HCT116 (cell line): ENCODE measurements at regions not wholly inside any gene's neighbourhood (a gene's known extent, or its start where the extent isn't known, plus 50 kb on each side); places are given as distances from the start of the nearest gene placed in this dataset.

Experiments
- ATAC-seq: fragments of 200-7000 bp; cut with Tn5 transposase; 2 replicates; pipeline ENCODE4 v1.9.1; 2020; ENCODE audit warnings: mild to moderate bottlenecking, moderate library complexity
- BruUV-seq: library from RNA; stranded (reverse); fragments of 400-500 nt; replicated peaks from 2 replicates; lab custom pipeline; 2021; lab: Mats Ljungman, UMichigan
- CTCF ChIA-PET: fragments of 300-600 bp; sonication (Branson Sonifier 250); formaldehyde crosslinking; loops from one replicate; lab custom pipeline; 2021; ENCODE audit warnings: antibody characterized with exemption; lab: Charles Lee
- POLR2A ChIA-PET: fragments of 300-600, 350-600 bp; sonication (Branson Sonifier 250); formaldehyde crosslinking; loops from one replicate; lab custom pipeline; 2021; ENCODE audit warnings: antibody characterized with exemption; lab: Charles Lee
- RAD21 ChIA-PET, 2 experiments: fragments of 300-600 bp; sonication (Branson Sonifier 250); formaldehyde crosslinking; loops; one replicate each; lab custom pipeline; 2023; ENCODE audit warnings: low total read pairs in 2 of 2; ENCODE audit not compliant: uncharacterized antibody in 2 of 2, unreplicated experiment in 2 of 2, low non-redundant PET in 1 of 2; lab: Charles Lee
- DNase-seq: peaks from one replicate; pipeline ENCODE4 v3.0.0-alpha.2; 2010; ENCODE audit warnings: low read depth, low spot score
- H2AFZ ChIP-seq: fragments of 200-600 bp; shearing (Covaris generic), sonication (generic); 2 replicates; pipeline ENCODE4 v1.6.1; 2017; ENCODE audit warnings: low read depth, mixed run types, mixed read lengths, antibody characterized with exemption, low read length; ENCODE audit not compliant: poor library complexity, severe bottlenecking
- H3K27ac ChIP-seq: 2 replicates; pipeline ENCODE4 v1.5.1; 2012; ENCODE audit warnings: low read depth, low read length
- H3K27me3 ChIP-seq: fragments of 200-600 bp; sonication (generic); 2 replicates; pipeline ENCODE4 v1.6.1; 2016; ENCODE audit warnings: mixed run types, low read length, mixed read lengths; ENCODE audit not compliant: insufficient read depth
- H3K36me3 ChIP-seq, 2 experiments: fragments of 200-500 bp in 1 of 2; fragments of 200-600 bp in 1 of 2; sonication (Bioruptor generic) in 1 of 2; sonication (generic) in 1 of 2; 2 replicates each; pipeline versions ENCODE4 v1.5.1 to v1.6.1; 2014 to 2016; ENCODE audit warnings: low read length in 2 of 2, inconsistent platforms in 1 of 2, mixed read lengths in 1 of 2, mixed run types in 1 of 2; ENCODE audit not compliant: insufficient read depth in 2 of 2, control insufficient read depth in 1 of 2
- H3K4me1 ChIP-seq, 2 experiments: fragments of 200-600 bp in 1 of 2; sonication (generic) in 1 of 2; 2 replicates each; pipeline versions ENCODE4 v1.5.1 to v1.6.1; 2012 to 2017; ENCODE audit warnings: low read length in 2 of 2, inconsistent platforms in 1 of 2, mild to moderate bottlenecking in 1 of 2, mixed read lengths in 1 of 2, mixed run types in 1 of 2, moderate library complexity in 1 of 2; ENCODE audit not compliant: insufficient read depth in 2 of 2, control insufficient read depth in 1 of 2
- H3K4me2 ChIP-seq: fragments of 200-600 bp; sonication (generic); 2 replicates; pipeline ENCODE4 v1.6.1; 2017; ENCODE audit warnings: mixed run types, low read length, mixed read lengths
- H3K4me3 ChIP-seq, 2 experiments: fragments of 200-600 bp in 1 of 2; sonication (generic) in 1 of 2; replicated peaks in 1 of 2; 2 replicates each; pipeline ENCODE4 v1.5.1; 2011 to 2016; ENCODE audit warnings: low read length in 2 of 2, control low read depth in 1 of 2, low read depth in 1 of 2, mild to moderate bottlenecking in 1 of 2, mixed read lengths in 1 of 2, mixed run types in 1 of 2
- H3K79me2 ChIP-seq: fragments of 200-600 bp; sonication (generic); 2 replicates; pipeline ENCODE4 v1.6.1; 2017; ENCODE audit warnings: mild to moderate bottlenecking, mixed run types, low read length, moderate library complexity, mixed read lengths; ENCODE audit not compliant: insufficient read depth
- H3K9ac ChIP-seq: fragments of 200-600 bp; sonication (generic); 2 replicates; pipeline ENCODE4 v1.6.1; 2016; ENCODE audit warnings: low read length, mixed read lengths
- H3K9me2 ChIP-seq: fragments of 200-600 bp; sonication (generic), shearing (Covaris generic); 2 replicates; pipeline ENCODE4 v1.6.1; 2017; ENCODE audit warnings: mixed run types, mild to moderate bottlenecking, moderate library complexity; ENCODE audit not compliant: insufficient read depth
- H3K9me3 ChIP-seq, 2 experiments: fragments of 200-500 bp in 1 of 2; fragments of 200-600 bp in 1 of 2; sonication (Bioruptor generic) in 1 of 2; sonication (generic) in 1 of 2; 2 replicates each; pipeline ENCODE4 v1.6.1; 2014 to 2017; ENCODE audit warnings: low read length in 2 of 2, mixed read lengths in 2 of 2, inconsistent platforms in 1 of 2, low read depth in 1 of 2, mild to moderate bottlenecking in 1 of 2, mixed run types in 1 of 2, moderate library complexity in 1 of 2; ENCODE audit not compliant: control insufficient read depth in 1 of 2, insufficient read depth in 1 of 2
- H4K20me1 ChIP-seq: fragments of 200-600 bp; sonication (generic), shearing (Covaris generic); 2 replicates; pipeline ENCODE4 v1.6.1; 2017; ENCODE audit warnings: mixed run types, mild to moderate bottlenecking, moderate library complexity; ENCODE audit not compliant: insufficient read depth
- CBX3 ChIP-seq: IDR thresholded peaks from 2 replicates; pipeline ENCODE4 v1.6.1; 2012; ENCODE audit warnings: low read depth
- CEBPB ChIP-seq: IDR thresholded peaks from 2 replicates; pipeline ENCODE4 v1.6.1; 2012; ENCODE audit warnings: low read depth
- EGR1 ChIP-seq: IDR thresholded peaks from 2 replicates; pipeline ENCODE4 v1.6.1; 2012; ENCODE audit warnings: low read depth
- ELF1 ChIP-seq: IDR thresholded peaks from 2 replicates; pipeline ENCODE4 v1.6.1; 2012; ENCODE audit warnings: low read depth, borderline replicate concordance
- EZH2 ChIP-seq: fragments of 200-600 bp; sonication (generic); IDR thresholded peaks from 2 replicates; pipeline ENCODE4 v1.6.1; 2017; ENCODE audit warnings: antibody characterized with exemption, mixed run types
- EZH2phosphoT487 ChIP-seq: fragments of 200-600 bp; IDR thresholded peaks from 2 replicates; pipeline ENCODE4 v1.6.1; 2018; ENCODE audit warnings: antibody characterized with exemption, borderline replicate concordance
- FOSL1 ChIP-seq: IDR thresholded peaks from 2 replicates; pipeline ENCODE4 v1.6.1; 2012; ENCODE audit warnings: low read depth
- JUND ChIP-seq: IDR thresholded peaks from 2 replicates; pipeline ENCODE4 v1.6.1; 2012
- POLR2A ChIP-seq: IDR thresholded peaks from 2 replicates; pipeline ENCODE4 v1.7.0; 2011; ENCODE audit warnings: borderline replicate concordance; ENCODE audit not compliant: insufficient read depth, insufficient read length; ENCODE audit errors: extremely low read depth
- RAD21 ChIP-seq: IDR thresholded peaks from 2 replicates; pipeline ENCODE4 v1.6.1; 2012; ENCODE audit warnings: low read depth, mild to moderate bottlenecking
- SIN3A ChIP-seq: IDR thresholded peaks from 2 replicates; pipeline ENCODE4 v1.6.1; 2012; ENCODE audit warnings: low read depth
- SP1 ChIP-seq: IDR thresholded peaks from 2 replicates; pipeline ENCODE4 v1.6.1; 2012; ENCODE audit warnings: low read depth
- SRF ChIP-seq: IDR thresholded peaks from 2 replicates; pipeline ENCODE4 v1.6.1; 2012; ENCODE audit warnings: low read depth
- TCF7L2 ChIP-seq: IDR thresholded peaks from 2 replicates; pipeline ENCODE4 v1.7.0; 2011; ENCODE audit warnings: borderline replicate concordance, inconsistent platforms; ENCODE audit not compliant: insufficient read depth, insufficient read length; ENCODE audit errors: extremely low read depth
- YY1 ChIP-seq: IDR thresholded peaks from 2 replicates; pipeline ENCODE4 v1.6.1; 2011; ENCODE audit warnings: low read length, low read depth, moderate library complexity, mild to moderate bottlenecking; ENCODE audit not compliant: insufficient replicate concordance; ENCODE audit errors: extremely low read depth
- ZNF274 ChIP-seq: fragments of 200-500 bp; sonication (Bioruptor generic); IDR thresholded peaks from 2 replicates; pipeline ENCODE4 v1.6.1; 2014; ENCODE audit warnings: mild to moderate bottlenecking, low read depth, low read length, inconsistent platforms
- intact Hi-C: fragments of 100-400 bp; cut with micrococcal nuclease; formaldehyde crosslinking; loops from 2 replicates; pipeline ENCODE4 v1.10.0; 2022
- TF ChIP-seq, protein P1 (sequence below), 3 experiments: fragments of 200-600 bp in 1 of 3; sonication (generic) in 1 of 3; IDR thresholded peaks in 2 of 3; conservative IDR thresholded peaks in 1 of 3; 2 replicates each; pipeline ENCODE4 v1.5.1; 2012 to 2017; ENCODE audit warnings: low read depth in 2 of 3, low read length in 2 of 3, antibody characterized with exemption in 1 of 3, borderline replicate concordance in 1 of 3, control low read depth in 1 of 3, mild to moderate bottlenecking in 1 of 3, mixed read lengths in 1 of 3, mixed run types in 1 of 3, moderate library complexity in 1 of 3; ENCODE audit not compliant: insufficient read depth in 1 of 3
- TF ChIP-seq, protein P2 (sequence below): IDR thresholded peaks from 2 replicates; pipeline ENCODE4 v1.6.1; 2012
- TF ChIP-seq, protein P3 (sequence below): IDR thresholded peaks from 2 replicates; pipeline ENCODE4 v1.6.1; 2011; ENCODE audit warnings: mild to moderate bottlenecking, low read length, moderate library complexity; ENCODE audit not compliant: insufficient replicate concordance; ENCODE audit errors: extremely low read depth

DNA sequence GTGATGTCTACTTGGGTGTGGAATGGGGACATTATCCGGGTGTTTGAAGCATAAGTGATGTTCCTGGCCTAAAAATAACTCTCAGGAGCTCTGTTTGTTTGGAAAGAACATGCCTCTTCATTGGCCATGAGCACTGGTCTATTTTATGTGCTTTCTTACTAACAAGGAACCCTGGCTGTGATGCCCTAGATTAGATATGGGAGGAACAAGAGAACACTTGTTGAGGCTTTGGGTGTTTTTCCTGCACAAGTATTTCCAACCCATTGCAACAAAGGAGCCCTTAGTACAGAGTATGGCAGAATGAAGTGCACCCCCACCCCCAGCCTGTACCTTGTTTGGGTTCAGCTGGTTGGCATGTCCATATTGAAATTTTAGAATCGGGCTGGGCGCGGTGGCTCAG lies 95.9 kb downstream of the SLC4A3 start:
- Histone ChIP-seq H3K4me1 (peaks cover 35 to 91% of the 10 kb centered on the region in 2 experiments), H2AFZ (no peak overlapping the region), H3K9me2 (no peaks in the 10 kb centered on the region), H3K4me3 (no peak overlapping the region), H3K4me2 (0 out of 2 replicates have a peak overlapping the region, but pooled peaks have one; percentile 41), H3K27ac (peak overlapping the region; percentile 50), H3K36me3 (peaks cover 0 to 18% of the 10 kb centered on the region in 2 experiments; a peak in 1 of 4 replicates), H3K27me3 (no peaks in the 10 kb centered on the region), H3K9me3 (no peaks in the 10 kb centered on the region), H3K9ac (no peak overlapping the region), H4K20me1 (no peaks in the 10 kb centered on the region), H3K79me2 (peaks cover 92% of the 10 kb centered on the region)
- DNase-seq: no peak
- POLR2A ChIA-PET: no interaction called here
- intact Hi-C loops: no loop called here
- RAD21 ChIA-PET: no interaction called here
- CTCF ChIA-PET: no interaction called here
- ATAC-seq: no peak
- no TSS peak for BruUV-seq
- TF ChIP-seq EZH2phosphoT487 (no peak), EGR1 (no peak)

DNA sequence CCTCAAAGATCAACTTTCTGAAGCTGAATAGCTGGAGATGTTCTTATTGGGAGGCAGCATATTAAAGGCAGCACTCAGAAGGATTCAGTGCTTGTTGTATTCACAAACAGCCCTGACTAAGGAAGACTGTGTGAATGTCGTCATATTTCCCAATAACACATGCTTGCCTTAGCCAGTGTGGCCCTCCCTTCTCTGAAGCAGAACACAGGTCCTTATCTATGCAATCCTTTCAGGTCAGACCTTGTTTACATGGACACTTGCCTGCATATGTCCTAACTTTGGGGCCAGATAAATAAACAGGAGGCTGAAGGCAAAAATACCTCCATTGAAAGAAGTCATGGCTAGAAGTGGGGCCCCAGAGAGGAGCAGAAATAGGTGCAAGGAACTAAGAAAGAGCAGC lies 97.2 kb downstream of the SLC4A3 start:
- H3K9me2 ChIP-seq: no peaks in the 10 kb centered on the region
- ChIA-PET CTCF (no interaction called here), POLR2A (no interaction called here), RAD21 (no interaction called here)
- no TSS peak for BruUV-seq
- no peaks in the 10 kb centered on the region for H3K9me3 ChIP-seq
- H3K27me3 ChIP-seq: no peaks in the 10 kb centered on the region
- no peak overlapping the region for H3K4me3 ChIP-seq
- intact Hi-C loops: no loop called here
- peaks cover 92% of the 10 kb centered on the region for H3K79me2 ChIP-seq
- peak overlapping the region; percentile 10; the same call in 1 of the 2 replicates for H3K27ac ChIP-seq
- no peak overlapping the region for H2AFZ ChIP-seq
- no peak overlapping the region for H3K4me2 ChIP-seq
- ATAC-seq: no peak
- no peaks in the 10 kb centered on the region for H4K20me1 ChIP-seq
- H3K9ac ChIP-seq: peak overlapping the region; percentile 16; the same call in 1 of the 2 replicates
- peaks cover 2 to 14% of the 10 kb centered on the region in 2 experiments; a peak in 1 of 4 replicates for H3K36me3 ChIP-seq
- DNase-seq: no peak
- H3K4me1 ChIP-seq: peaks cover 39 to 91% of the 10 kb centered on the region in 2 experiments
- TF ChIP-seq YY1 (no peak), POLR2A (no peak), JUND (no peak), CBX3 (no peak), EZH2 (no peak), ZNF274 (no peak), EGR1 (no peak), RAD21 (no peak), TCF7L2 (no peak), SP1 (no peak), CEBPB (no peak), ELF1 (no peak), FOSL1 (no peak), EZH2phosphoT487 (no peak), SRF (no peak), SIN3A (no peak)
- TF ChIP-seq, protein P1, sequence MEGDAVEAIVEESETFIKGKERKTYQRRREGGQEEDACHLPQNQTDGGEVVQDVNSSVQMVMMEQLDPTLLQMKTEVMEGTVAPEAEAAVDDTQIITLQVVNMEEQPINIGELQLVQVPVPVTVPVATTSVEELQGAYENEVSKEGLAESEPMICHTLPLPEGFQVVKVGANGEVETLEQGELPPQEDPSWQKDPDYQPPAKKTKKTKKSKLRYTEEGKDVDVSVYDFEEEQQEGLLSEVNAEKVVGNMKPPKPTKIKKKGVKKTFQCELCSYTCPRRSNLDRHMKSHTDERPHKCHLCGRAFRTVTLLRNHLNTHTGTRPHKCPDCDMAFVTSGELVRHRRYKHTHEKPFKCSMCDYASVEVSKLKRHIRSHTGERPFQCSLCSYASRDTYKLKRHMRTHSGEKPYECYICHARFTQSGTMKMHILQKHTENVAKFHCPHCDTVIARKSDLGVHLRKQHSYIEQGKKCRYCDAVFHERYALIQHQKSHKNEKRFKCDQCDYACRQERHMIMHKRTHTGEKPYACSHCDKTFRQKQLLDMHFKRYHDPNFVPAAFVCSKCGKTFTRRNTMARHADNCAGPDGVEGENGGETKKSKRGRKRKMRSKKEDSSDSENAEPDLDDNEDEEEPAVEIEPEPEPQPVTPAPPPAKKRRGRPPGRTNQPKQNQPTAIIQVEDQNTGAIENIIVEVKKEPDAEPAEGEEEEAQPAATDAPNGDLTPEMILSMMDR (IDR thresholded peaks at IDR 0.05 in 2 of 3, conservative IDR thresholded peaks at IDR 0.05 in 1 of 3; ENCODE audit: borderline replicate concordance in 1 of 3, insufficient read depth in 1 of 3, low read depth in 2 of 3, low read length in 2 of 3): no peak
- TF ChIP-seq, protein P2, sequence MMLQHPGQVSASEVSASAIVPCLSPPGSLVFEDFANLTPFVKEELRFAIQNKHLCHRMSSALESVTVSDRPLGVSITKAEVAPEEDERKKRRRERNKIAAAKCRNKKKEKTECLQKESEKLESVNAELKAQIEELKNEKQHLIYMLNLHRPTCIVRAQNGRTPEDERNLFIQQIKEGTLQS: no peak
- TF ChIP-seq, protein P3, sequence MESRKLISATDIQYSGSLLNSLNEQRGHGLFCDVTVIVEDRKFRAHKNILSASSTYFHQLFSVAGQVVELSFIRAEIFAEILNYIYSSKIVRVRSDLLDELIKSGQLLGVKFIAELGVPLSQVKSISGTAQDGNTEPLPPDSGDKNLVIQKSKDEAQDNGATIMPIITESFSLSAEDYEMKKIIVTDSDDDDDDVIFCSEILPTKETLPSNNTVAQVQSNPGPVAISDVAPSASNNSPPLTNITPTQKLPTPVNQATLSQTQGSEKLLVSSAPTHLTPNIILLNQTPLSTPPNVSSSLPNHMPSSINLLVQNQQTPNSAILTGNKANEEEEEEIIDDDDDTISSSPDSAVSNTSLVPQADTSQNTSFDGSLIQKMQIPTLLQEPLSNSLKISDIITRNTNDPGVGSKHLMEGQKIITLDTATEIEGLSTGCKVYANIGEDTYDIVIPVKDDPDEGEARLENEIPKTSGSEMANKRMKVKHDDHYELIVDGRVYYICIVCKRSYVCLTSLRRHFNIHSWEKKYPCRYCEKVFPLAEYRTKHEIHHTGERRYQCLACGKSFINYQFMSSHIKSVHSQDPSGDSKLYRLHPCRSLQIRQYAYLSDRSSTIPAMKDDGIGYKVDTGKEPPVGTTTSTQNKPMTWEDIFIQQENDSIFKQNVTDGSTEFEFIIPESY: no peak
